Mesenchymal stem cell (in vitro differentiated cells and primary cell): ENCODE measurements at regions not wholly inside any gene's neighbourhood (a gene's known extent, or its start where the extent isn't known, plus 50 kb on each side); places are given as distances from the start of the nearest gene placed in this dataset.
A peak's percentile ranks its signal among the peaks of the same experiment; 100 is the strongest.

Experiments
- DNase-seq: peaks from one replicate; pipeline ENCODE4 v3.0.0-alpha.2; 2013
- H2AFZ ChIP-seq: one replicate; pipeline ENCODE4 v1.6.1; 2013; ENCODE audit warnings: low read depth, mild to moderate bottlenecking, control low read depth, inconsistent platforms, low read length, moderate library complexity
- H2AK5ac ChIP-seq: 2 replicates; pipeline ENCODE4 v1.6.1; 2013; ENCODE audit warnings: low read length, moderate library complexity, mild to moderate bottlenecking, inconsistent platforms; ENCODE audit not compliant: severe bottlenecking
- H2BK120ac ChIP-seq: one replicate; pipeline ENCODE4 v1.6.1; 2013; ENCODE audit warnings: low read depth, mild to moderate bottlenecking, inconsistent platforms, low read length, moderate library complexity
- H2BK12ac ChIP-seq, 2 experiments: one replicate each; pipeline ENCODE4 v1.6.1; 2013; ENCODE audit warnings: inconsistent platforms in 2 of 2, low read length in 2 of 2, mild to moderate bottlenecking in 2 of 2, moderate library complexity in 2 of 2, control low read depth in 1 of 2
- H2BK15ac ChIP-seq: one replicate; pipeline ENCODE4 v1.6.1; 2013; ENCODE audit warnings: mild to moderate bottlenecking, low read depth, inconsistent platforms; ENCODE audit not compliant: poor library complexity, severe bottlenecking
- H2BK5ac ChIP-seq: 2 replicates; pipeline ENCODE4 v1.6.1; 2013; ENCODE audit warnings: low read depth, mild to moderate bottlenecking, low read length, control low read depth, inconsistent platforms; ENCODE audit not compliant: poor library complexity, severe bottlenecking
- H3K14ac ChIP-seq, 2 experiments: one replicate each; pipeline ENCODE4 v1.6.1; 2013; ENCODE audit warnings: inconsistent platforms in 2 of 2, low read length in 2 of 2, control low read depth in 1 of 2, mild to moderate bottlenecking in 1 of 2, moderate library complexity in 1 of 2
- H3K18ac ChIP-seq, 2 experiments: one replicate each; pipeline ENCODE4 v1.6.1; 2013; ENCODE audit warnings: inconsistent platforms in 2 of 2, low read length in 2 of 2, control low read depth in 1 of 2, low read depth in 1 of 2, mild to moderate bottlenecking in 1 of 2
- H3K23ac ChIP-seq, 2 experiments: one replicate each; pipeline ENCODE4 v1.6.1; 2013; ENCODE audit warnings: inconsistent platforms in 2 of 2, low read length in 2 of 2, mild to moderate bottlenecking in 2 of 2, moderate library complexity in 2 of 2, control low read depth in 1 of 2
- H3K27ac ChIP-seq: 2 replicates; pipeline ENCODE4 v1.5.1; 2013; ENCODE audit warnings: mild to moderate bottlenecking, moderate library complexity, low read length, control low read depth, inconsistent platforms; ENCODE audit not compliant: poor library complexity, severe bottlenecking
- H3K27me3 ChIP-seq, 2 experiments: 2 replicates each; pipeline versions ENCODE4 v1.6.1 to v1.7.0; 2013; ENCODE audit warnings: low read length in 2 of 2, mild to moderate bottlenecking in 2 of 2, moderate library complexity in 2 of 2, control low read depth in 1 of 2, inconsistent platforms in 1 of 2; ENCODE audit not compliant: control insufficient read depth in 1 of 2, insufficient read depth in 1 of 2
- H3K36me3 ChIP-seq, 2 experiments: 2 replicates each; pipeline versions ENCODE4 v1.6.1 to v1.7.0; 2013; ENCODE audit warnings: low read length in 2 of 2, control low read depth in 1 of 2, inconsistent platforms in 1 of 2, low read depth in 1 of 2, mild to moderate bottlenecking in 1 of 2; ENCODE audit not compliant: insufficient read depth in 2 of 2, control insufficient read depth in 1 of 2
- H3K4ac ChIP-seq, 2 experiments: one replicate each; pipeline ENCODE4 v1.6.1; 2013; ENCODE audit warnings: inconsistent platforms in 2 of 2, low read length in 2 of 2, mild to moderate bottlenecking in 2 of 2, moderate library complexity in 2 of 2, control low read depth in 1 of 2, low read depth in 1 of 2
- H3K4me1 ChIP-seq: 2 replicates; pipeline ENCODE4 v1.6.1; 2013; ENCODE audit warnings: low read depth, low read length, control low read depth; ENCODE audit not compliant: control insufficient read depth, insufficient read depth
- H3K4me2 ChIP-seq: 2 replicates; pipeline ENCODE4 v1.6.1; 2013; ENCODE audit warnings: low read length, mild to moderate bottlenecking, inconsistent platforms; ENCODE audit not compliant: poor library complexity, severe bottlenecking
- H3K4me3 ChIP-seq, 2 experiments: 2 replicates each; pipeline versions ENCODE4 v1.5.1 to v1.7.0; 2013; ENCODE audit warnings: low read length in 2 of 2, mild to moderate bottlenecking in 2 of 2, control low read depth in 1 of 2, low read depth in 1 of 2; ENCODE audit not compliant: insufficient read depth in 1 of 2
- H3K79me1 ChIP-seq: replicated peaks from 2 replicates; pipeline ENCODE4 v1.6.1; 2013; ENCODE audit warnings: mild to moderate bottlenecking, control low read depth, low read length, inconsistent platforms; ENCODE audit not compliant: poor library complexity, severe bottlenecking
- H3K9ac ChIP-seq: 2 replicates; pipeline ENCODE4 v1.7.0; 2013; ENCODE audit warnings: mild to moderate bottlenecking, low read length, moderate library complexity
- H3K9me3 ChIP-seq: 2 replicates; pipeline ENCODE4 v1.7.0; 2013; ENCODE audit warnings: mild to moderate bottlenecking, low read length; ENCODE audit not compliant: control insufficient read depth
- H4K8ac ChIP-seq: one replicate; pipeline ENCODE4 v1.6.1; 2013; ENCODE audit warnings: inconsistent platforms, mild to moderate bottlenecking, low read length, moderate library complexity
- H4K91ac ChIP-seq: one replicate; pipeline ENCODE4 v1.6.1; 2013; ENCODE audit warnings: mild to moderate bottlenecking, low read length, inconsistent platforms
- WGBS: methylation state at CpG from one replicate; pipeline ENCODE4 v1.1.7; 2013; ENCODE audit warnings: mixed read lengths; 5-methylcytosine and 5-hydroxymethylcytosine counted together

GRCh38 chr16:66219491-66219890, 147.0 kb upstream of the CDH5 start:
- no peak overlapping the region for H4K91ac ChIP-seq
- H3K18ac ChIP-seq: no peak overlapping the region
- H3K23ac ChIP-seq: no peak overlapping the region
- H3K9me3 ChIP-seq: no peaks in the 10 kb centered on the region
- no peaks in the 10 kb centered on the region for H3K27me3 ChIP-seq
- no peak overlapping the region for H3K9ac ChIP-seq
- no peak overlapping the region for H3K4me3 ChIP-seq
- H3K4me2 ChIP-seq: no peak overlapping the region
- no peak overlapping the region for H2BK15ac ChIP-seq
- H3K4me1 ChIP-seq: no peaks in the 10 kb centered on the region
- no peak overlapping the region for H3K27ac ChIP-seq
- H2BK120ac ChIP-seq: no peak overlapping the region
- H2BK12ac ChIP-seq: no peak overlapping the region
- DNase-seq: no peak
- no peaks in the 10 kb centered on the region for H3K79me1 ChIP-seq
- H2AK5ac ChIP-seq: no peak overlapping the region
- H2BK5ac ChIP-seq: no peak overlapping the region
- peak overlapping the region in 1 of 2 experiments; percentile 27 for H3K14ac ChIP-seq
- no peak overlapping the region for H4K8ac ChIP-seq
- H3K36me3 ChIP-seq: no peaks in the 10 kb centered on the region
- H3K4ac ChIP-seq: no peak overlapping the region
- no peak overlapping the region for H2AFZ ChIP-seq

DNA sequence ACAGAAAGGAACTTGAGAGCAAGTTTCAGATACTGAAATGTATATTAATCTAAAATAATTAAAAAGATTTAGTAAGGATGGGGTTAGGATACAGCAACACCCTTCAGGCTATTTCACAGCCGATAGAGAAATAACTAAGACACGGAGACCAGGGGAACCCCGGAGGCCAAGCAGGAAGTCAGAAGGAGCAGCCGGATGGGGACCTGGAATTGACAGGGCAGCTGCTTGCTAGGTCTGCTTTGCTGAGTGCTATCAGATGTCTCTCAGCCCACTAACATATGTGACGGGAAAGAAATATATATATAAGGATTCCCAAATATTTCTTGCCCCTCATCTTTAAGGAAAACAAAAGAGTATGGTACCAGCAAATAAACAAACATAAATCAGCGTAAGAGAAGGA, 154.1 kb upstream of the CDH5 start:
- Histone ChIP-seq H4K91ac (no peak overlapping the region), H3K4me1 (no peaks in the 10 kb centered on the region), H3K14ac (no peak overlapping the region), H2AFZ (no peak overlapping the region), H2BK5ac (no peak overlapping the region), H3K36me3 (no peaks in the 10 kb centered on the region), H2BK15ac (no peak overlapping the region), H3K9ac (no peak overlapping the region), H3K4ac (no peak overlapping the region), H2AK5ac (no peak overlapping the region), H3K4me3 (no peak overlapping the region), H3K23ac (no peak overlapping the region), H2BK120ac (no peak overlapping the region), H3K27me3 (no peaks in the 10 kb centered on the region), H3K4me2 (no peak overlapping the region), H2BK12ac (no peak overlapping the region), H3K18ac (no peak overlapping the region), H3K9me3 (no peaks in the 10 kb centered on the region), H4K8ac (no peak overlapping the region), H3K27ac (no peak overlapping the region), H3K79me1 (no peaks in the 10 kb centered on the region)
- 61% methylated on average over 5 of the region's 6 CpGs for WGBS
- no peak for DNase-seq

GRCh38 chr16:66211651-66212050, 154.8 kb upstream of the CDH5 start:
- Histone ChIP-seq H3K9ac (no peak overlapping the region), H3K14ac (peak overlapping the region in 1 of 2 experiments; percentile 46), H4K91ac (no peak overlapping the region), H4K8ac (no peak overlapping the region), H3K79me1 (no peaks in the 10 kb centered on the region), H2BK15ac (no peak overlapping the region), H3K9me3 (no peaks in the 10 kb centered on the region), H3K23ac (no peak overlapping the region), H2BK12ac (no peak overlapping the region), H3K4me1 (no peaks in the 10 kb centered on the region), H2AK5ac (no peak overlapping the region), H2AFZ (no peak overlapping the region), H3K27me3 (no peaks in the 10 kb centered on the region), H3K18ac (no peak overlapping the region), H3K4me2 (no peak overlapping the region), H3K4me3 (no peak overlapping the region), H3K36me3 (no peaks in the 10 kb centered on the region), H2BK5ac (no peak overlapping the region), H3K27ac (no peak overlapping the region), H2BK120ac (no peak overlapping the region), H3K4ac (no peak overlapping the region)
- WGBS: 96% methylated on average over 9 of the region's 10 CpGs
- DNase-seq: no peak

DNA sequence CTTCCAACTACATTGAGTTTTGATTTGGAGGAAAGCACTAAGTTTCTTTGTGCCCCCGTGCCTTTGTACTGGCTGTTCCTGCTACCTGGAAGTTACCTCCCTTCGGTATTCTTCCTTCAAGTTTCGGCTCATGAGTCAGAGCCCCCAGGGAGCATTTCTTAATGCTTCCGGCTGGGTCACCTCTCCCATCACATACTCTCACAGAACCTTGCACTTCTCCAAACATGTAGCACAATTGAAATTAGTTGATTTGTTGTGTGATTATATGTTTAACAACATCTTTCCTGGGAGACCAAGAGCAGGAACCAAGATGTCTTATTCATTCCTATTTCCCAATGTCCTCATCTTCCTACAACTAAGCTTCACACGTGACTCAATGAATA, 158.6 kb upstream of the CDH5 start:
- Histone ChIP-seq H2BK15ac (no peak overlapping the region), H2BK5ac (no peak overlapping the region)

More for the DNA sequence above, 158.6 kb upstream of the CDH5 start:
- Histone ChIP-seq H3K4me2 (no peak overlapping the region), H4K8ac (no peak overlapping the region), H3K9ac (no peak overlapping the region), H3K4ac (no peak overlapping the region), H3K27me3 (no peaks in the 10 kb centered on the region), H2AK5ac (no peak overlapping the region), H3K36me3 (no peaks in the 10 kb centered on the region), H3K23ac (no peak overlapping the region), H3K27ac (no peak overlapping the region), H2AFZ (no peak overlapping the region), H2BK12ac (no peak overlapping the region), H3K4me1 (no peaks in the 10 kb centered on the region), H3K9me3 (no peaks in the 10 kb centered on the region), H4K91ac (no peak overlapping the region), H3K14ac (no peak overlapping the region), H3K4me3 (no peak overlapping the region), H3K79me1 (no peaks in the 10 kb centered on the region), H3K18ac (no peak overlapping the region), H2BK120ac (no peak overlapping the region)
- no peak for DNase-seq
- WGBS: 98% methylated on average over 3 of the region's 5 CpGs
